DOHH2 (cell line): ENCODE measurements at regions not wholly inside any gene's neighbourhood (a gene's known extent, or its start where the extent isn't known, plus 50 kb on each side); places are given as distances from the start of the nearest gene placed in this dataset.
"Not testable (repeated sequence)": the region's sequence is repeated elsewhere in the genome, so short reads cannot be mapped to it uniquely, and the experiment has no call there.

Experiments used
- H3F3A ChIP-seq: fragments of 200-600 bp; sonication (generic), shearing (Covaris generic); 2 replicates; pipeline ENCODE4 v1.6.0; 2016; ENCODE audit warnings: antibody characterized with exemption, mild to moderate bottlenecking; ENCODE audit not compliant: control insufficient read depth, insufficient read depth
- H3K27ac ChIP-seq: fragments of 200-600 bp; sonication (generic); 2 replicates; pipeline ENCODE4 v1.5.1; 2014; ENCODE audit warnings: low read depth, mild to moderate bottlenecking, low read length, moderate library complexity
- H3K27me3 ChIP-seq: fragments of 200-600 bp; sonication (generic); 2 replicates; pipeline ENCODE4 v1.6.1; 2014; ENCODE audit warnings: mild to moderate bottlenecking, low read length, mixed read lengths; ENCODE audit not compliant: control insufficient read depth
- H3K36me3 ChIP-seq: fragments of 200-600 bp; sonication (generic); 2 replicates; pipeline ENCODE4 v1.6.1; 2014; ENCODE audit warnings: mild to moderate bottlenecking, low read length, moderate library complexity, mixed read lengths; ENCODE audit not compliant: control insufficient read depth
- H3K4me1 ChIP-seq: fragments of 200-600 bp; sonication (generic); 2 replicates; pipeline ENCODE4 v1.6.1; 2014; ENCODE audit warnings: mild to moderate bottlenecking, low read length, mixed read lengths; ENCODE audit not compliant: control insufficient read depth
- H3K4me2 ChIP-seq: fragments of 200-600 bp; sonication (generic); 2 replicates; pipeline ENCODE4 v1.6.0; 2014; ENCODE audit warnings: mild to moderate bottlenecking, low read length, moderate library complexity
- H3K4me3 ChIP-seq: fragments of 200-600 bp; sonication (generic); 2 replicates; pipeline ENCODE4 v1.5.1; 2014; ENCODE audit warnings: mild to moderate bottlenecking, low read length, mixed read lengths
- H3K79me2 ChIP-seq: fragments of 200-600 bp; sonication (generic); 2 replicates; pipeline ENCODE4 v1.6.1; 2014; ENCODE audit warnings: mild to moderate bottlenecking, low read length, mixed read lengths; ENCODE audit not compliant: control insufficient read depth
- H3K9me2 ChIP-seq: fragments of 200-600 bp; sonication (generic); replicated peaks from 2 replicates; pipeline ENCODE4 v1.6.1; 2014; ENCODE audit warnings: mild to moderate bottlenecking, low read length, mixed read lengths; ENCODE audit not compliant: control insufficient read depth
- H3K9me3 ChIP-seq: fragments of 200-600 bp; sonication (generic); 2 replicates; pipeline ENCODE4 v1.6.1; 2014; ENCODE audit warnings: antibody characterized with exemption, low read length, mixed read lengths; ENCODE audit not compliant: control insufficient read depth, insufficient read depth
- H4K20me1 ChIP-seq: fragments of 200-600 bp; sonication (generic); 2 replicates; pipeline ENCODE4 v1.6.0; 2014; ENCODE audit warnings: low read depth, mild to moderate bottlenecking, antibody characterized with exemption, low read length, moderate library complexity; ENCODE audit not compliant: control insufficient read depth, insufficient read depth

- not testable (repeated sequence) for H3K27me3 ChIP-seq, H3K79me2 ChIP-seq, H3K27ac ChIP-seq, H3K4me1 ChIP-seq, H3F3A ChIP-seq, H3K9me2 ChIP-seq, H3K36me3 ChIP-seq, H3K4me3 ChIP-seq, H4K20me1 ChIP-seq, H3K9me3 ChIP-seq, H3K4me2 ChIP-seq
Observed at GRCh38 chr17:30644287-30644686, 167.1 kb downstream of the GOSR1 start.

- not testable (repeated sequence) for H3K36me3 ChIP-seq, H3F3A ChIP-seq, H3K27me3 ChIP-seq, H3K4me3 ChIP-seq, H3K4me2 ChIP-seq, H4K20me1 ChIP-seq, H3K9me3 ChIP-seq, H3K79me2 ChIP-seq, H3K4me1 ChIP-seq, H3K9me2 ChIP-seq, H3K27ac ChIP-seq
Observed at GRCh38 chr17:30641428-30641827, 164.2 kb downstream of the GOSR1 start.

GRCh38 chr17:30639391-30639790, 162.2 kb downstream of the GOSR1 start:
- not testable (repeated sequence) for H3F3A ChIP-seq, H3K4me3 ChIP-seq, H3K9me3 ChIP-seq, H3K79me2 ChIP-seq, H3K4me2 ChIP-seq, H4K20me1 ChIP-seq, H3K27ac ChIP-seq, H3K27me3 ChIP-seq, H3K4me1 ChIP-seq, H3K36me3 ChIP-seq, H3K9me2 ChIP-seq

GRCh38 chr17:30638968-30639367, 161.8 kb downstream of the GOSR1 start:
- H3K4me3 ChIP-seq, H3K9me2 ChIP-seq, H3F3A ChIP-seq, H3K36me3 ChIP-seq, H3K27ac ChIP-seq, H3K4me1 ChIP-seq, H3K27me3 ChIP-seq, H3K9me3 ChIP-seq, H3K79me2 ChIP-seq, H3K4me2 ChIP-seq, H4K20me1 ChIP-seq: not testable (repeated sequence)

- not testable (repeated sequence) for H3F3A ChIP-seq, H3K9me2 ChIP-seq, H3K27ac ChIP-seq, H3K27me3 ChIP-seq, H3K79me2 ChIP-seq, H3K36me3 ChIP-seq, H3K4me2 ChIP-seq, H3K4me3 ChIP-seq, H3K4me1 ChIP-seq, H3K9me3 ChIP-seq, H4K20me1 ChIP-seq
Observed at GRCh38 chr17:30631651-30632050, 154.4 kb downstream of the GOSR1 start.

GRCh38 chr17:30625380-30625779, 148.2 kb downstream of the GOSR1 start:
- not testable (repeated sequence) for H3K27ac ChIP-seq, H3K4me3 ChIP-seq, H3F3A ChIP-seq, H3K9me3 ChIP-seq, H3K4me2 ChIP-seq, H3K36me3 ChIP-seq, H3K9me2 ChIP-seq, H3K79me2 ChIP-seq, H3K27me3 ChIP-seq, H3K4me1 ChIP-seq, H4K20me1 ChIP-seq

GRCh38 chr17:30624180-30624579, 147.0 kb downstream of the GOSR1 start:
- H4K20me1 ChIP-seq, H3K4me1 ChIP-seq: not testable (repeated sequence)

GRCh38 chr17:30609682-30610081, 132.5 kb downstream of the GOSR1 start:
- H3K9me2 ChIP-seq, H3K4me3 ChIP-seq, H3K4me2 ChIP-seq, H4K20me1 ChIP-seq, H3K27ac ChIP-seq, H3F3A ChIP-seq, H3K9me3 ChIP-seq, H3K27me3 ChIP-seq: not testable (repeated sequence)
- peaks cover 16% of the 10 kb centered on the region for H3K36me3 ChIP-seq
- peaks cover 32% of the 10 kb centered on the region for H3K79me2 ChIP-seq
- H3K4me1 ChIP-seq, result peaks cover 15% of the 10 kb centered on the region

More at GRCh38 chr17:30624180-30624579, 147.0 kb downstream of the GOSR1 start:
- H3K9me2 ChIP-seq, H3K79me2 ChIP-seq, H3K27ac ChIP-seq, H3K9me3 ChIP-seq, H3K36me3 ChIP-seq, H3K27me3 ChIP-seq, H3F3A ChIP-seq, H3K4me3 ChIP-seq, H3K4me2 ChIP-seq: not testable (repeated sequence)
